ENCODE measurements at regions not wholly inside any gene's neighbourhood (a gene's known extent, or its start where the extent isn't known, plus 50 kb on each side); places are given as distances from the start of the nearest gene placed in this dataset.

DNA sequence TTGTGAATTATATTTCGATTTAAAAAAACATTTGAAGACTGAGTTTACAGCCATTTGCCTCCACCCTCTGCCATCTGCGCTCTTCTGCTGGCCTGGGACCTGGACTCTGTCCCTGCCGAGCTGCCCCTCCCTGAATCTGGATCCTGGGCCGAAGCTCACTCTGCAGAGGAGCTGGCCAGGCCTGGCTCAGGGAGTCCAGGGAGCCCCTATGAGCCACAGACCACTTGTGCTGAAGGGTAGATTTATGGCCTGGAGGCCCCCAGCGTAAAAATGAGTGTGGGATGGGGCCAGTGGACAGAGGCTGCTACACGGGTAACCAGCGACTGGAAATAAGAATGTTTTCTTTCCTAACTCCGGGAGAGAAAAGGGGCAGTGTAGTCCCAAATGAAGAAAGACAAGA is 129.8 kb downstream of the FGF18 start:
- H2AFZ ChIP-seq (ENCODE audit: low read length): no peak overlapping the region
- no peak overlapping the region for H2BK120ac ChIP-seq (replicated peaks; ENCODE audit: low read depth, low read length)
- no peak overlapping the region for H2BK15ac ChIP-seq (ENCODE audit: low read length)
- no peak overlapping the region for H3K14ac ChIP-seq (ENCODE audit: insufficient read length)
- no peaks in the 10 kb centered on the region for H3K4me1 ChIP-seq (replicated peaks in 1 of 4; ENCODE audit: control insufficient read depth in 3 of 4, insufficient read depth in 4 of 4, low read length in 3 of 4)
- H3K56ac ChIP-seq (replicated peaks; ENCODE audit: insufficient read length, low read depth, low read length): no peak overlapping the region
- no peaks in the 10 kb centered on the region for H3K79me1 ChIP-seq (ENCODE audit: low read depth, low read length)
- no peak overlapping the region for H4K91ac ChIP-seq (replicated peaks; ENCODE audit: insufficient read length, low read length)
- 87% methylated on average over 8 of the region's 8 CpGs; no CpG with 5 or more reads in 1 of the 2 experiments for WGBS, 2 experiments (ENCODE audit: extremely low coverage in 1 of 2, insufficient coverage in 1 of 2, insufficient read length in 1 of 2, insufficient replicate concordance in 2 of 2, low coverage in 1 of 2, low lambda C conversion rate in 2 of 2, missing lambda C conversion rate in 1 of 2)
- no peak for DNase-seq (ENCODE audit: low read depth in 1 of 2, low spot score in 2 of 2)
- H3K79me2 ChIP-seq (ENCODE audit: control insufficient read depth in 1 of 2, insufficient read depth in 2 of 2, low read length in 2 of 2): no peaks in the 10 kb centered on the region
- no peak overlapping the region for H3K4ac ChIP-seq (replicated peaks; ENCODE audit: insufficient read length, low read depth, low read length)
- no peak overlapping the region for H2BK5ac ChIP-seq (ENCODE audit: low read depth, low read length)
- no peaks in the 10 kb centered on the region for H3K9me3 ChIP-seq (ENCODE audit: insufficient read depth in 2 of 2, low read depth in 1 of 2, low read length in 1 of 2)
- FAIRE-seq: no peak
- no peak overlapping the region for H2BK12ac ChIP-seq (ENCODE audit: low read depth, low read length)
- no peak overlapping the region for H3K23ac ChIP-seq (ENCODE audit: insufficient read length)
- H2AK5ac ChIP-seq (ENCODE audit: low read depth, low read length): no peak overlapping the region
- H4K5ac ChIP-seq (ENCODE audit: insufficient read length, low read depth, low read length): no peak overlapping the region
- POLR2A ChIA-PET (ENCODE audit: partially characterized antibody): no interaction called here
- H3K4me2 ChIP-seq (ENCODE audit: insufficient read depth in 1 of 2, low read depth in 2 of 2, low read length in 2 of 2): no peak overlapping the region
- H3K18ac ChIP-seq (ENCODE audit: extremely low read depth, low read length): no peak overlapping the region
- no peak overlapping the region for H2BK20ac ChIP-seq (ENCODE audit: low read length)
- H3K9ac ChIP-seq (replicated peaks in 1 of 4; ENCODE audit: extremely low read depth in 1 of 4, low read depth in 3 of 4, low read length in 3 of 4): no peak overlapping the region
- no peak overlapping the region for H3K4me3 ChIP-seq (ENCODE audit: extremely low read depth in 1 of 4, insufficient read depth in 2 of 4, low read depth in 3 of 4, low read length in 4 of 4)
- no peaks in the 10 kb centered on the region for H4K20me1 ChIP-seq (replicated peaks in 1 of 2; ENCODE audit: control insufficient read depth in 1 of 2, insufficient read depth in 2 of 2, low read length in 2 of 2)
- CTCF ChIA-PET (ENCODE audit: partially characterized antibody): interaction anchor here (1.5 kb wide), 1 partner anchor 14 kb away, joined by 3 read pairs; no protein-coding TSS in a partner anchor
- no peak overlapping the region for H4K8ac ChIP-seq (ENCODE audit: extremely low read depth, insufficient read depth, low read length)
- peaks cover 0 to 3% (median 0%) of the 10 kb centered on the region in 4 experiments; a peak in 1 of 7 replicates for H3K27me3 ChIP-seq (replicated peaks in 1 of 4; ENCODE audit: control insufficient read depth in 3 of 4, extremely low read depth in 1 of 4, insufficient read depth in 3 of 4, low read length in 3 of 4)
- H3K23me2 ChIP-seq (ENCODE audit: low read depth, low read length): no peaks in the 10 kb centered on the region
- H3K27ac ChIP-seq (ENCODE audit: low read depth, low read length): no peak overlapping the region
- no peaks in the 10 kb centered on the region for H3K36me3 ChIP-seq (ENCODE audit: control insufficient read depth in 2 of 4, insufficient read depth in 4 of 4, low read length in 3 of 4)
- TF ChIP-seq EZH2 (IDR thresholded peaks at IDR 0.05; ENCODE audit: low read depth, low read length, severe bottlenecking) (no peak), EGR1 (IDR thresholded peaks at IDR 0.05; ENCODE audit: borderline replicate concordance, low read depth, low read length) (no peak), CEBPB (IDR thresholded peaks at IDR 0.05; ENCODE audit: low read depth, low read length) (no peak), SIRT6 (IDR thresholded peaks at IDR 0.05; ENCODE audit: low read length) (no peak), BACH1 (IDR thresholded peaks at IDR 0.05; ENCODE audit: low read length) (no peak), MAFK (IDR thresholded peaks at IDR 0.05; ENCODE audit: low read depth, low read length) (no peak), TCF12 (IDR thresholded peaks at IDR 0.05; ENCODE audit: low read depth, low read length) (no peak), PHF8 (conservative IDR thresholded peaks at IDR 0.05; ENCODE audit: low read depth, low read length) (no peak)

Measured in H1 (cell line).